Nephron progenitor cell (in vitro differentiated cells): ENCODE measurements at regions not wholly inside any gene's neighbourhood (a gene's known extent, or its start where the extent isn't known, plus 50 kb on each side); places are given as distances from the start of the nearest gene placed in this dataset.

Experiments used
- DNase-seq: peaks from one replicate; pipeline ENCODE4 v3.0.0; 2021
- H3K27ac Mint-ChIP-seq: 2 replicates; pipeline ENCODE4 v1.8.0; 2021; ENCODE audit warnings: mild to moderate bottlenecking, moderate library complexity, mixed read lengths
- H3K27me3 Mint-ChIP-seq: 2 replicates; pipeline ENCODE4 v1.8.0; 2021; ENCODE audit warnings: mild to moderate bottlenecking, low read depth, mixed read lengths; ENCODE audit not compliant: poor library complexity
- H3K36me3 Mint-ChIP-seq: 2 replicates; pipeline ENCODE4 v1.8.0; 2021; ENCODE audit warnings: low read depth, mixed read lengths
- H3K4me1 Mint-ChIP-seq: 2 replicates; pipeline ENCODE4 v1.8.0; 2021; ENCODE audit warnings: mixed read lengths
- H3K4me3 Mint-ChIP-seq: 2 replicates; pipeline ENCODE4 v1.8.0; 2021; ENCODE audit warnings: mild to moderate bottlenecking, moderate library complexity, mixed read lengths
- H3K9me3 Mint-ChIP-seq: 2 replicates; pipeline ENCODE4 v1.8.0; 2021; ENCODE audit warnings: mild to moderate bottlenecking, moderate library complexity, mixed read lengths
- CTCF ChIP-seq: fragments of 200-600 bp; sonication (generic); IDR thresholded peaks from 2 replicates; pipeline ENCODE4 v1.5.0; 2021; ENCODE audit warnings: antibody characterized with exemption

GRCh38 chr13:33497146-33497845 is 211.7 kb upstream of the STARD13 start:
- Mint-ChIP-seq H3K4me1 (peaks cover 15% of the 10 kb centered on the region), H3K4me3 (no peak overlapping the region), H3K36me3 (peaks cover 10% of the 10 kb centered on the region), H3K27ac (no peak overlapping the region), H3K27me3 (peaks cover 5% of the 10 kb centered on the region), H3K9me3 (peaks cover 15% of the 10 kb centered on the region)
- no peak for TF ChIP-seq CTCF
- DNase-seq: no peak

- Mint-ChIP-seq H3K9me3 (peaks cover 17% of the 10 kb centered on the region), H3K27me3 (peaks cover 3% of the 10 kb centered on the region), H3K36me3 (peaks cover 6% of the 10 kb centered on the region), H3K27ac (no peak overlapping the region), H3K4me3 (no peak overlapping the region), H3K4me1 (no peaks in the 10 kb centered on the region)
- TF ChIP-seq CTCF: no peak
- no peak for DNase-seq
Measured at GRCh38 chr13:33508060-33508459, 222.5 kb upstream of the STARD13 start.

- DNase-seq: no peak
- no peak overlapping the region for H3K27ac Mint-ChIP-seq
- no peak for TF ChIP-seq CTCF
- no peak overlapping the region for H3K4me3 Mint-ChIP-seq
- peaks cover 3% of the 10 kb centered on the region for H3K27me3 Mint-ChIP-seq
- H3K4me1 Mint-ChIP-seq: peaks cover 8% of the 10 kb centered on the region
- H3K9me3 Mint-ChIP-seq: peaks cover 14% of the 10 kb centered on the region
- peaks cover 6% of the 10 kb centered on the region for H3K36me3 Mint-ChIP-seq
Measured at GRCh38 chr13:33509642-33510229, 224.2 kb upstream of the STARD13 start.

- H3K4me3 Mint-ChIP-seq: no peak overlapping the region
Measured at GRCh38 chr13:33510350-33510970, 224.9 kb upstream of the STARD13 start.

GRCh38 chr13:33512880-33513554 is 227.5 kb upstream of the STARD13 start:
- H3K36me3 Mint-ChIP-seq: no peaks in the 10 kb centered on the region
- H3K4me3 Mint-ChIP-seq: no peak overlapping the region
- DNase-seq: no peak
- H3K27me3 Mint-ChIP-seq: peaks cover 3% of the 10 kb centered on the region
- peaks cover 8% of the 10 kb centered on the region for H3K4me1 Mint-ChIP-seq
- peaks cover under 1% of the 10 kb centered on the region for H3K9me3 Mint-ChIP-seq
- no peak overlapping the region for H3K27ac Mint-ChIP-seq
- no peak for TF ChIP-seq CTCF

More at GRCh38 chr13:33510350-33510970, 224.9 kb upstream of the STARD13 start:
- H3K9me3 Mint-ChIP-seq: peaks cover 14% of the 10 kb centered on the region
- peaks cover 6% of the 10 kb centered on the region for H3K36me3 Mint-ChIP-seq
- H3K4me1 Mint-ChIP-seq: peaks cover 8% of the 10 kb centered on the region
- no peak overlapping the region for H3K27ac Mint-ChIP-seq
- no peak for DNase-seq
- H3K27me3 Mint-ChIP-seq: peaks cover 3% of the 10 kb centered on the region
- TF ChIP-seq CTCF: no peak
